ENCODE measurements at regions not wholly inside any gene's neighbourhood (a gene's known extent, or its start where the extent isn't known, plus 50 kb on each side); places are given as distances from the start of the nearest gene placed in this dataset.
"Not testable (repeated sequence)": the region's sequence is repeated elsewhere in the genome, so short reads cannot be mapped to it uniquely, and the experiment has no call there.

GRCh38 chr1:221262677-221263076 is 383.4 kb downstream of the HLX start:
- DNase-seq (ENCODE audit: low read depth): not testable (repeated sequence)

- peak; percentile 55 for DNase-seq (ENCODE audit: low read depth)
Observed at GRCh38 chr1:221263831-221264767, 384.9 kb downstream of the HLX start.

- no peak for DNase-seq (ENCODE audit: low read depth)
Observed at GRCh38 chr1:221264848-221265247, 385.6 kb downstream of the HLX start.

- no peak for DNase-seq (ENCODE audit: low read depth)
Observed at GRCh38 chr1:221268295-221268694, 389.1 kb downstream of the HLX start.

DNA sequence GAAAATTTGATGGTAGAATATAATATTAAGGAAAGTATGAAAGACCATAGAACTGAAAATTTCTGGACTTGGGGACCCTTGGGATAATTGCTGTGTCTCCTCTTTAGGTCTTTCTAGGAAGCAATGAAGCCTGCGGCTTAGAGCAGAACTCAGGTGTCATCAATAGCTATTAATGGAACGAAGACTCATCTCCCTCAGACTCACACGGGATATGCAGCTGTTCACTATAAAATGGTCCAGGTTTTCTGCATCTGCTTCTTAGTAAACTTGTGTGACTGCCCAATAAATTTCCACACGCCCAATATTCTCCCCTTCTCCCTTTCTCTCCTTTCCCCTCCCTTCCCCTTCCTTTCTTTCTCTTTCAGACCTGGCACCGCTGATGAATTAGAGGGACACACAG is 392.5 kb downstream of the HLX start:
- DNase-seq (ENCODE audit: low read depth): no peak

DNA sequence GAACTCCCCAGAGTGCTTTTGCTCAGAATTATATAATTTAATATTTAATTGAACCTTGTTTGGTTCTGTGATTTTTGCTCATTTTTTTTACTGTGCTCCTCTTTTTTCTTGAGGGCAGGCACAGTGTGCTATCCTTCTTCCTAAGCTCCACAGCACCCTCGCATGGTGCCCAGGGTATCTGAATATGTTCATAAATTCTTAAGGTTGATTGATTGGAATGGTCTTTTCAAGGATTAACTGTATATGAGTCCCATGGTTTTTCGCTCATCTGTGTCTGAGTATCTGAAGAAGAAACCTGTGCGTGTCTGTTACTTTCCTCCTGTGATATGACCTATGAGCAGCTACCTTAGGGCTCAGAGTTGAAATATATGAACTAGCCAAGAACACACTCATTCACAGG is 393.7 kb downstream of the HLX start:
- no peak for DNase-seq (ENCODE audit: low read depth)

GRCh38 chr1:221274373-221274772 is 395.1 kb downstream of the HLX start:
- DNase-seq (ENCODE audit: low read depth): no peak

DNA sequence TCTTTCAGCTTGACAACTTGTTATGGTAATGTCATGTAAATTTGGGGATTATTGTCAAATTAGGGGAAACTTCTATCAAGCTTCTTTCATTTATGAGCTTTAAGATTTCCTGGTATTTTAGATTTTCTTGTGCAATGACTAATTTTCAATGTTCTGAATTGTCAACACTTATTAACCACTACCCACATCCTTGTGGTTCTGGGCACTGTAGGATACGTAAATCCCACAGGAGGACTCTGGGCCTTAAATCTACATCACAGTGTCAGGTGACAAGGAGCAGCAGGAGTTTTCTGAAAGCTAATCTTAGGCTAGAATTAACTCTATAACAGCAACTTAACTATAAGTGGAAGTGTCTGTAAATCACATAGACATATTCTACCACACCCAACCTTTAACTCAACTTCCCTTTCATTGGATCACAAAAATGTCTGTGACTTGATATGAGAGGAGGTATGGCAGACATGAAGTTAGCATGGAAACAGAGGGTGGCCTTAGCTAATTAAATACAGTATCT is 397.7 kb downstream of the HLX start:
- DNase-seq (ENCODE audit: low read depth): no peak

DNA sequence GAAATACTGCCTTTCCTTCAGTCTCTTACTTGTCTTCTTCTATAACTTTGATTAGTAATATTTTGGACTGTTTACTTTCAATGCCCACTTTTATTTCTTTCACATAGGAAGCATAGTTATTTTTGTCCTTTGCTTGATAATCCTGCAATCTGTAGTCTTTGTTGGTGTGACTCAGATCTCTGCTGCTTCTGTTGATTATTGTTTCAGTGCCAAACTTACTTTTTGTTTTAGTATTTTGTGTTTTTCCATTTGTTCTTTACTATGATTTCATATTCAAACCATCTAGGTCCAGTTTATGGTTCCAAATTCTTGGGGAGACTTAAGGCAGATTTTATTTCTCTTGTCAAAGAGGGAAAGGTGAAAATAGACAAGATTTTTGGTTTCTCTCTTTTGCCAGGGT is 399.9 kb downstream of the HLX start:
- DNase-seq (ENCODE audit: low read depth): no peak

DNA sequence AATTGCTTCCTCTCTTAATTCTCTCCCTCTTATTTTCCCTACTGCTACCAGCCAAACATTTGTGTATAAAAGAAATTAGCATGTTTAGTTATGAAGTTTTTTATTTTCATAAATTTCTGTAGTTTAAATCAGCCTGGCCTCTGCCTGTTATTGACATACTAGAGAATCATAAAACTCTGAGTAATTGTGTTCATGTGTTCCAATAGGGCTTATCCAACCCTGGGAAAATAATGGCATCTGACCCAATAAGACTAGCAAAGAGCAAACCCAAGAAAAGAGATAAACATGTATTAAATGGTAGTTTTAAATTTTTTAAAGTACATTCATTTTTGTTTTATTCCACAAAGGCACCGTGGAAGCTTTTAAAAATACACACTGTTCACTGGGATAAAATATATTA is 404.3 kb downstream of the HLX start:
- DNase-seq (ENCODE audit: low read depth): no peak

GRCh38 chr1:221284028-221284427 is 404.8 kb downstream of the HLX start:
- DNase-seq (ENCODE audit: low read depth): no peak

- not testable (repeated sequence) for DNase-seq (ENCODE audit: low read depth)
Observed at GRCh38 chr1:221284991-221285390, 405.7 kb downstream of the HLX start.

DNA sequence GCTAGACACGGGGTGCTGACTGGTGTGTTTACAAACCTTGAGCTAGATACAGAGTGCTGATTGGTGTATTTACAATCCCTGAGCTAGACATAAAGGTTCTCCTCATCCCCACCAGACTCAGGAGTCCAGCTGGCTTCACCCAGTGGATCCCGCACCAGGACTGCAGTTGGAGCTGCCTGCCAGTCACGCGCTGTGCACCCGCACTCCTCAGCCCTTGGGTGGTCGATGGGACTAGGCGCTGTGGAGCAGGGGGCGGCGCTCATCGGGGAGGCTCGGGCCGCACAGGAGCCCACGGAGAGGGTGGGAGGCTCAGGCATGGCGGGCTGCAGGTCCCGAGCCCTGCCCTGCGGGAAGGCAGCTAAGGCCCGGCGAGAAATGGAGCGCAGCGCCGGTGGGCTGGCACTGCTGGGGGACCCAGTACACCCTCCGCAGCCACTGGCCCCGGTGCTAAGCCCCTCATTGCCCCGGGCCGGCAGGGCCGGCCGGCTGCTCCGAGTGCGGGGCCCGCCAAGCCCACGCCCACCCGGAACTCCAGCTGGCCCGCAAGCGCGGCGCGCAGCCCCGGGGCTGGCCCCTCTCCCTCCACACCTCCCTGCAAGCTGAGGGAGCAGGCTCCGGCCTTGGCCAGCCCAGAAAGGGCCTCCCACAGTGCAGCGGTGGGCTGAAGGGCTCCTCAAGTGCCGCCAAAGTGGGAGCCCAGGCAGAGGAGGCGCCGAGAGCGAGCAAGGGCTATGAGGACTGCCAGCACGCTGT is 406.4 kb downstream of the HLX start:
- DNase-seq (ENCODE audit: low read depth): not testable (repeated sequence)

DNA sequence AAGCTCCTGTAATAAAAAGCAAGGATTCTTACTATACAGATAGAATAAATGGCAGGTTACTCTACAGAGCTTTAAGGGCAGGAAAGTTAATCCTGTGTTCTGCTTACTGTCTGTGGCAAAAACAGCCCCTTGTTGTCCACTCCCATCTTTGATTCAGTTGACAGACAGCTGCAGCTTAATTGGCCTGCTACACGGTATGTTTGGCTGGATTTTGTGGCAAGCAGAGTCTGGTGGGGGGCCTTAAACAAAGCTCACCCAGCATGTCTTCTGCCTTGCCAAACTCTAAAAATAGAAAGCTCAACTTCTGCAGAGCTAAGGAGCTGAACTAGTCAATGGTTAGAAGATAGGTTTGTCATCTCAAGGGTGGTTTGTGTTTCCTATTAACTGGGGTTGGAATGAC is 407.2 kb downstream of the HLX start:
- DNase-seq (ENCODE audit: low read depth): no peak

DNA sequence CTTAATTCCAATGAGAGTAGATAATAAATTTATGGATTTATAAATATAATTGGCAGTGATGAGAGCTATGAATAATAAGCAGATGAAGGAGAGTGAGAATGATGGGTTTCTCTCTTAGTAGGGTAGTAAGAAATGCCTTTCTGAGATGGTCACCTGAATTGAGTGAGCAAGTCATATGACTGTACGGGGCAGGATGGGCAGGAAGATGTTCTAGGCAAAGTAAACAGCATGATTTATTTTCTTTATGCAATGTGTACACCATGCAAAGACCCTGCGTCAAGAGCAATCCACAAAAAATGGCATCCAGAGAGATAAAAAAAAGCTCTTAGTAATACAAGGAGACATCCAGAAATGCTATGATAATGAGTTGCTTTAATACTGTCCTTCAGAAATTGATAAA is 409.9 kb downstream of the HLX start:
- DNase-seq (ENCODE audit: low read depth): no peak

DNA sequence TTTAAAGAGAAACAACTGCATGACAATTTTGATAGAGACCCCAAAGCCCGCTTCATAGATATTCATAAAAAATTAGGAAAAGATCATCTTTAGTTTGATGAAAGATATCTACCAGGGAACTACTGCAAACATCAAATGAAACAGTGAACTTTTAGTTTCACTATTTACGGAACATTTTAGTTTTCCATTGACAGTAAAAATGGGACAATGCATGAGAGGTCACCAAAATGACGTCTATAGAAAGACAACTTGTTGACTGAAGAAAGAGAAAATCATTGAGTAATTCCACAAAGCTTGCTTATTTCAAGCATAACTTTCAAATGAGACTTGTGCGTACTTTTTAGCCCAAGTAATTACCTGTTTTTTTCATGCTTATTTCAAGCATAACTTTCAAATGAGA is 411.4 kb downstream of the HLX start:
- DNase-seq (ENCODE audit: low read depth): no peak

DNA sequence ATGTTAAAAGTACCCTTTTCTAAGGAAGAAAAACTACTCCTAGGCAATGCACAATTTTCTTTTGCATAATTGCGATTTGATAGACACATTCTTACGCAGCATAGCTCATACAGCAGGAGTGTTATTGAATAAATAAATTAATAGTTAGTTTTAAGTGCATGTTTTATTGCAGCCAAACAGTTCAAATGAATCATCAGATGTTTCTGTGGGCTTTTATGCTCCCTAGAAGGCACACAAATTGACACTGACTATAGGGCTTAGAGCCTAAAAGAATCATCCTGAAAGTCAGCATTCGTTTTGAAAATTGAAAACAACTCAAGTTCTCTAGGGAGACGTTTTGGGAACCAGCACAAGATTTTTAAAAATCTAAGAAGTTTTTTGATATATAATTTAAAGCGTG is 411.9 kb downstream of the HLX start:
- no peak for DNase-seq (ENCODE audit: low read depth)

DNA sequence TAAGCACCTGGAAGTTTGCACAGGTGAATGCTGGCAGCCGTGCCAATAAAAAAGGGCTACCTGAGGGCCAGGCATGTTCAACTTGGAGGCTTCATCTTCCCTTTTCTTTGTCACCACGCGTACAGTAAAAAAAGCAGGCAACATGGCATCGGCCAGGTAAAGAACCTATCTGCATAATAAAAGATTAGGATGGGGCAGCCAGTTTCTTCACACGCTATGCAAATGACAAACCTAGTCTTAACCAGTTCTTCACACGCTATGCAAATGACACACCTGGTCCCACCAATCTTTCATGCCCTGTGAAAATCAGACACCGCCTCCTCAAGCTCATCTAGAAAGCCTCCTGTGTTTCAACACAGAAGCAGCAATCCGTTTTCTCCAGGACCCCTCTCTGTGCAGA is 413.4 kb downstream of the HLX start:
- no peak for DNase-seq (ENCODE audit: low read depth)

- DNase-seq (ENCODE audit: low read depth): no peak
Observed at GRCh38 chr1:221294242-221294641, 415.0 kb downstream of the HLX start.

- DNase-seq (ENCODE audit: low read depth): no peak
Observed at GRCh38 chr1:221302357-221302756, 423.1 kb downstream of the HLX start.

DNA sequence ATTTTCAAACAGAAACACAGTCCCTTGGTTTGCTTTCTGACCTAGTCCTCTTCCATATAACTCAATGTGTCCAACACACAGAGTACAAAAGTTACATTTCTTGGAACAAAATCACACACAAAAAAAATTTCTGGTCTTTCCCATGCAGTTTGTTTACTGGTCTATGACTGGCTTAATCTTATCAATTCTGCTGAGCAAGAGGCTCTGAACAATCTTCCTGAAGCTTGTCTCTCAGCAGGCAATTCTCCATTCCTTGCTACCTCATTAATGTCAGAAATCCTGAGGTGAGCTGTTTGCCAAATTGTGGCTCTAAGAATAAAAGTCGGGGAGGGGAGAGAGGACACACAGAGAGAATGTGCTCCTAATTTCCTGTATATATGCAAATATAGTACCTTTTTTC is 423.6 kb downstream of the HLX start:
- DNase-seq (ENCODE audit: low read depth): no peak

- no peak for DNase-seq (ENCODE audit: low read depth)
Observed at GRCh38 chr1:221303623-221304022, 424.4 kb downstream of the HLX start.

DNA sequence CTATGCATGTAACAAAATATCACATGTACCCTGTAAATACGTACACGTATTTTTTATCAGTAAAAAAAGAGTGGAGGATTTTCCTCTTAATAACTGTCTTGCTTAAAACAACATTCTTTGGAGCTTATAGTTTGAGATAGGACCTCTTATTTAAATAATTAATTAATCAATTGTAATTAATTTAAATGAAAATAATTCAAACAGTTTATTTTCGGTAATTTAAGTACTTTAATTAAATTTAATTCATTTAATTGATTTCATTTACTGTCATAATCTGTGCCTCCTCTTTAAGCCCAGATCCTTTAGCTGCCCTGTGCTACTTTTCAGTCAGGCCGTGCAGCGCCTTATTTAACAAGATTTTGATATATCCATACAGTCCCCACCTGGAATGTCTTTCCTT is 427.0 kb downstream of the HLX start:
- DNase-seq (ENCODE audit: low read depth): no peak
